DOHH2 (cell line): ENCODE measurements at regions not wholly inside any gene's neighbourhood (a gene's known extent, or its start where the extent isn't known, plus 50 kb on each side); places are given as distances from the start of the nearest gene placed in this dataset.

Source experiments
- H3F3A ChIP-seq: fragments of 200-600 bp; sonication (generic), shearing (Covaris generic); 2 replicates; pipeline ENCODE4 v1.6.0; 2016; ENCODE audit warnings: antibody characterized with exemption, mild to moderate bottlenecking; ENCODE audit not compliant: control insufficient read depth, insufficient read depth
- H3K27ac ChIP-seq: fragments of 200-600 bp; sonication (generic); 2 replicates; pipeline ENCODE4 v1.5.1; 2014; ENCODE audit warnings: low read depth, mild to moderate bottlenecking, low read length, moderate library complexity
- H3K27me3 ChIP-seq: fragments of 200-600 bp; sonication (generic); 2 replicates; pipeline ENCODE4 v1.6.1; 2014; ENCODE audit warnings: mild to moderate bottlenecking, low read length, mixed read lengths; ENCODE audit not compliant: control insufficient read depth
- H3K36me3 ChIP-seq: fragments of 200-600 bp; sonication (generic); 2 replicates; pipeline ENCODE4 v1.6.1; 2014; ENCODE audit warnings: mild to moderate bottlenecking, low read length, moderate library complexity, mixed read lengths; ENCODE audit not compliant: control insufficient read depth
- H3K4me1 ChIP-seq: fragments of 200-600 bp; sonication (generic); 2 replicates; pipeline ENCODE4 v1.6.1; 2014; ENCODE audit warnings: mild to moderate bottlenecking, low read length, mixed read lengths; ENCODE audit not compliant: control insufficient read depth
- H3K4me2 ChIP-seq: fragments of 200-600 bp; sonication (generic); 2 replicates; pipeline ENCODE4 v1.6.0; 2014; ENCODE audit warnings: mild to moderate bottlenecking, low read length, moderate library complexity
- H3K4me3 ChIP-seq: fragments of 200-600 bp; sonication (generic); 2 replicates; pipeline ENCODE4 v1.5.1; 2014; ENCODE audit warnings: mild to moderate bottlenecking, low read length, mixed read lengths
- H3K79me2 ChIP-seq: fragments of 200-600 bp; sonication (generic); 2 replicates; pipeline ENCODE4 v1.6.1; 2014; ENCODE audit warnings: mild to moderate bottlenecking, low read length, mixed read lengths; ENCODE audit not compliant: control insufficient read depth
- H3K9me2 ChIP-seq: fragments of 200-600 bp; sonication (generic); replicated peaks from 2 replicates; pipeline ENCODE4 v1.6.1; 2014; ENCODE audit warnings: mild to moderate bottlenecking, low read length, mixed read lengths; ENCODE audit not compliant: control insufficient read depth
- H3K9me3 ChIP-seq: fragments of 200-600 bp; sonication (generic); 2 replicates; pipeline ENCODE4 v1.6.1; 2014; ENCODE audit warnings: antibody characterized with exemption, low read length, mixed read lengths; ENCODE audit not compliant: control insufficient read depth, insufficient read depth
- H4K20me1 ChIP-seq: fragments of 200-600 bp; sonication (generic); 2 replicates; pipeline ENCODE4 v1.6.0; 2014; ENCODE audit warnings: low read depth, mild to moderate bottlenecking, antibody characterized with exemption, low read length, moderate library complexity; ENCODE audit not compliant: control insufficient read depth, insufficient read depth
- EZH2phosphoT487 ChIP-seq: fragments of 200-600 bp; sonication (generic); IDR thresholded peaks from 2 replicates; pipeline ENCODE4 v1.6.1; 2017; ENCODE audit warnings: borderline replicate concordance, mild to moderate bottlenecking, antibody characterized with exemption, low read length, moderate library complexity, mixed read lengths
- TF ChIP-seq, protein P1 (sequence below): fragments of 200-600 bp; sonication (generic); IDR thresholded peaks from one replicate; pipeline ENCODE4 v1.5.1; 2014; ENCODE audit warnings: antibody characterized with exemption, mild to moderate bottlenecking, low read depth, low read length; ENCODE audit not compliant: poor library complexity, severe bottlenecking

- Histone ChIP-seq H3K4me1 (peaks cover 6% of the 10 kb centered on the region; the same call in 1 of the 2 replicates), H3K27ac (no peak overlapping the region), H3K9me3 (no peaks in the 10 kb centered on the region), H3F3A (no peaks in the 10 kb centered on the region), H4K20me1 (no peaks in the 10 kb centered on the region), H3K27me3 (no peaks in the 10 kb centered on the region), H3K36me3 (no peaks in the 10 kb centered on the region), H3K79me2 (no peaks in the 10 kb centered on the region), H3K4me2 (no peak overlapping the region), H3K9me2 (no peaks in the 10 kb centered on the region), H3K4me3 (no peak overlapping the region)
- no peak for TF ChIP-seq EZH2phosphoT487
- TF ChIP-seq, protein P1, sequence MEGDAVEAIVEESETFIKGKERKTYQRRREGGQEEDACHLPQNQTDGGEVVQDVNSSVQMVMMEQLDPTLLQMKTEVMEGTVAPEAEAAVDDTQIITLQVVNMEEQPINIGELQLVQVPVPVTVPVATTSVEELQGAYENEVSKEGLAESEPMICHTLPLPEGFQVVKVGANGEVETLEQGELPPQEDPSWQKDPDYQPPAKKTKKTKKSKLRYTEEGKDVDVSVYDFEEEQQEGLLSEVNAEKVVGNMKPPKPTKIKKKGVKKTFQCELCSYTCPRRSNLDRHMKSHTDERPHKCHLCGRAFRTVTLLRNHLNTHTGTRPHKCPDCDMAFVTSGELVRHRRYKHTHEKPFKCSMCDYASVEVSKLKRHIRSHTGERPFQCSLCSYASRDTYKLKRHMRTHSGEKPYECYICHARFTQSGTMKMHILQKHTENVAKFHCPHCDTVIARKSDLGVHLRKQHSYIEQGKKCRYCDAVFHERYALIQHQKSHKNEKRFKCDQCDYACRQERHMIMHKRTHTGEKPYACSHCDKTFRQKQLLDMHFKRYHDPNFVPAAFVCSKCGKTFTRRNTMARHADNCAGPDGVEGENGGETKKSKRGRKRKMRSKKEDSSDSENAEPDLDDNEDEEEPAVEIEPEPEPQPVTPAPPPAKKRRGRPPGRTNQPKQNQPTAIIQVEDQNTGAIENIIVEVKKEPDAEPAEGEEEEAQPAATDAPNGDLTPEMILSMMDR = no peak
These were observed 115.9 kb downstream of the RFC3 start for GRCh38 chr13:33933810-33934209.

DNA sequence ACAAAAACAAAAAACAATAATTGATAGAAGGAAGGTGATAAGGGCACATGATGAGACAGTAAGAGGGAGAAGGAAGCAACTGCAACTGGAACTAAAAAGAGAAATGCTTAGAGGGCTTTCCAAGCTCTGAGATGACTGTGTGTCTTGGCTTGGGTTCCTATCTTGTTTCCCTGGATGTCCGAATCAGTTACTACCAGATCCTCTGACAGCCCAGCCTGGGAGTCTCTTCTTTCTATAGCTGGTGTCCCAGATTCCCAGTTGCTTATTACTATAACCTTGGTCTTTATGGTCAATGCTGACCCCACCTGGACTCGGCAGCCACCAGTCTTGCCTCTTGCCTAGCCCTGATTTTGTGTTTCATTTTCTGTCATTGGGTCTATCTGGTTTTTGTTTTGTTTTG, 116.4 kb downstream of the RFC3 start:
- no peaks in the 10 kb centered on the region for H3K79me2 ChIP-seq
- H3K36me3 ChIP-seq = no peaks in the 10 kb centered on the region
- H3F3A ChIP-seq = no peaks in the 10 kb centered on the region
- TF ChIP-seq, protein P1 = no peak
- TF ChIP-seq EZH2phosphoT487 = no peak
- H4K20me1 ChIP-seq = no peaks in the 10 kb centered on the region
- H3K4me1 ChIP-seq = peaks cover 6% of the 10 kb centered on the region; the same call in 1 of the 2 replicates
- no peak overlapping the region for H3K4me3 ChIP-seq
- no peaks in the 10 kb centered on the region for H3K27me3 ChIP-seq
- no peaks in the 10 kb centered on the region for H3K9me3 ChIP-seq
- no peak overlapping the region for H3K4me2 ChIP-seq
- no peaks in the 10 kb centered on the region for H3K9me2 ChIP-seq
- H3K27ac ChIP-seq = no peak overlapping the region

- no peaks in the 10 kb centered on the region for H3K9me3 ChIP-seq
- no peaks in the 10 kb centered on the region for H3K9me2 ChIP-seq
- no peaks in the 10 kb centered on the region for H3F3A ChIP-seq
- TF ChIP-seq EZH2phosphoT487 = no peak
- TF ChIP-seq, protein P1 = no peak
- H3K27ac ChIP-seq = no peak overlapping the region
- H3K4me3 ChIP-seq = no peak overlapping the region
- H4K20me1 ChIP-seq = no peaks in the 10 kb centered on the region
- peaks cover 6% of the 10 kb centered on the region; the same call in 1 of the 2 replicates for H3K4me1 ChIP-seq
- H3K36me3 ChIP-seq = no peaks in the 10 kb centered on the region
- no peaks in the 10 kb centered on the region for H3K79me2 ChIP-seq
- H3K27me3 ChIP-seq = no peaks in the 10 kb centered on the region
- no peak overlapping the region for H3K4me2 ChIP-seq
These were observed 117.0 kb downstream of the RFC3 start for GRCh38 chr13:33934951-33935371.

DNA sequence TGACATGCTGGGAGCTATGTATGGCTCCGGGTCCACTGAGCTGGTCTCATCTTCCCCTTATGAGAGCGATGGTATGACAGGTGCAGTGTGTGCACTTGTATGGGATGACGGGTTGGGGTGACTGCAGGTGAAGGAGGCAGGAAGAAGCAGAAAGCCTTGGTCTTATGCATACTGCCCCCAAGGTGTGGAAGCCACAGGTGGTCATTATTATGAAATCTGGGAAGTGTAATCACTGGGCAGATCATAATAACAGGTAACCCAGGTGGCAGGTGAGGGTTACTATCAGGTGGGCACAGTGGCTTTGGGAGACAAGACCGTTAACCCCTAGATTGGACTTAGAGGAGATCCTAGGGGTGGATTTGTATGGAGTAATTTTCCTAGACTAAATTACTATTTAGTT, 118.0 kb downstream of the RFC3 start:
- Histone ChIP-seq H3K4me2 (no peak overlapping the region), H3K27ac (no peak overlapping the region), H3K27me3 (no peaks in the 10 kb centered on the region), H3K4me1 (peaks cover 6% of the 10 kb centered on the region; the same call in 1 of the 2 replicates), H3K9me2 (no peaks in the 10 kb centered on the region), H4K20me1 (no peaks in the 10 kb centered on the region), H3K79me2 (no peaks in the 10 kb centered on the region), H3K4me3 (no peak overlapping the region), H3K36me3 (no peaks in the 10 kb centered on the region), H3K9me3 (no peaks in the 10 kb centered on the region), H3F3A (no peaks in the 10 kb centered on the region)
- TF ChIP-seq EZH2phosphoT487 = no peak
- TF ChIP-seq, protein P1 = no peak
